Brain microvascular endothelial cell (primary cell): ENCODE measurements at regions not wholly inside any gene's neighbourhood (a gene's known extent, or its start where the extent isn't known, plus 50 kb on each side); places are given as distances from the start of the nearest gene placed in this dataset.
"Not testable (repeated sequence)": the region's sequence is repeated elsewhere in the genome, so short reads cannot be mapped to it uniquely, and the experiment has no call there.

ENCODE experiments used
- DNase-seq: peaks from one replicate; pipeline ENCODE4 v3.0.0-alpha.2; 2020
- H3K27ac ChIP-seq: fragments of 250-450 bp; sonication (Bioruptor Pico); 2 replicates; pipeline ENCODE4 v1.5.1; 2020; ENCODE audit warnings: mild to moderate bottlenecking, moderate library complexity
- H3K27me3 ChIP-seq: fragments of 250-450 bp; sonication (Bioruptor Pico); replicated peaks from 2 replicates; pipeline ENCODE4 v1.5.1; 2020; ENCODE audit warnings: mild to moderate bottlenecking
- H3K36me3 ChIP-seq: fragments of 250-450 bp; sonication (Bioruptor Pico); replicated peaks from 2 replicates; pipeline ENCODE4 v1.5.1; 2020; ENCODE audit warnings: mild to moderate bottlenecking
- H3K4me3 ChIP-seq: 2 replicates; pipeline ENCODE4 v1.5.1; 2011; ENCODE audit warnings: low read depth, mild to moderate bottlenecking, control low read depth, low read length, moderate library complexity
- in situ Hi-C: cut with HindIII; loops from 2 replicates; pipeline ENCODE4 v1.10.0; 2017; ENCODE audit warnings: low sequenced_read_pairs, low pct_ligation_motif_present
- TF ChIP-seq, protein P1 (sequence below): IDR thresholded peaks from 2 replicates; pipeline ENCODE4 v1.5.1; 2011; ENCODE audit warnings: low read depth, mild to moderate bottlenecking, moderate library complexity, low read length, control low read depth, inconsistent platforms; ENCODE audit errors: missing control alignments

DNA sequence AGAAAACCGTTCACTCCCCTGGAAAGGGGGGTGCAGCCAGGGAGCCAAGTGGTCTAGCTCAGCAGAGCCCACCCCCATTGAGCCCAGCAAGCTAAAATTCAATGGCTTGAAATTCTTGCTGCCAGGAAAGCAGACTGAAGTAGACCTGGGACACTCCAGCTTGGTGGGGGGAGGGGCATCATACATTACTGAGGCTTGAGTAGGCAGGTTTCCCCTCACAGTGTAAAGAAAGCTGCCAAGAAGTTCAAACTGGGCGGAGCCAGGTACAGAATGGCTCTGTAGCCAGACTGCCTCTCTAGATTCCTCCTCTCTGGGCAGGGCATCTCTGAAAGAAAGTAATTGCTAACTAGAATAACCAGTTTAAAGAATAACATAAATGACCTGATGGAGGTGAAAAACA, 372.3 kb upstream of the F9 start:
- no peak overlapping the region for H3K27ac ChIP-seq
- no peaks in the 10 kb centered on the region for H3K36me3 ChIP-seq
- TF ChIP-seq, protein P1, sequence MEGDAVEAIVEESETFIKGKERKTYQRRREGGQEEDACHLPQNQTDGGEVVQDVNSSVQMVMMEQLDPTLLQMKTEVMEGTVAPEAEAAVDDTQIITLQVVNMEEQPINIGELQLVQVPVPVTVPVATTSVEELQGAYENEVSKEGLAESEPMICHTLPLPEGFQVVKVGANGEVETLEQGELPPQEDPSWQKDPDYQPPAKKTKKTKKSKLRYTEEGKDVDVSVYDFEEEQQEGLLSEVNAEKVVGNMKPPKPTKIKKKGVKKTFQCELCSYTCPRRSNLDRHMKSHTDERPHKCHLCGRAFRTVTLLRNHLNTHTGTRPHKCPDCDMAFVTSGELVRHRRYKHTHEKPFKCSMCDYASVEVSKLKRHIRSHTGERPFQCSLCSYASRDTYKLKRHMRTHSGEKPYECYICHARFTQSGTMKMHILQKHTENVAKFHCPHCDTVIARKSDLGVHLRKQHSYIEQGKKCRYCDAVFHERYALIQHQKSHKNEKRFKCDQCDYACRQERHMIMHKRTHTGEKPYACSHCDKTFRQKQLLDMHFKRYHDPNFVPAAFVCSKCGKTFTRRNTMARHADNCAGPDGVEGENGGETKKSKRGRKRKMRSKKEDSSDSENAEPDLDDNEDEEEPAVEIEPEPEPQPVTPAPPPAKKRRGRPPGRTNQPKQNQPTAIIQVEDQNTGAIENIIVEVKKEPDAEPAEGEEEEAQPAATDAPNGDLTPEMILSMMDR = no peak
- DNase-seq = no peak
- no peaks in the 10 kb centered on the region for H3K27me3 ChIP-seq
- in situ Hi-C loops = no loop called here
- H3K4me3 ChIP-seq = no peak overlapping the region

DNA sequence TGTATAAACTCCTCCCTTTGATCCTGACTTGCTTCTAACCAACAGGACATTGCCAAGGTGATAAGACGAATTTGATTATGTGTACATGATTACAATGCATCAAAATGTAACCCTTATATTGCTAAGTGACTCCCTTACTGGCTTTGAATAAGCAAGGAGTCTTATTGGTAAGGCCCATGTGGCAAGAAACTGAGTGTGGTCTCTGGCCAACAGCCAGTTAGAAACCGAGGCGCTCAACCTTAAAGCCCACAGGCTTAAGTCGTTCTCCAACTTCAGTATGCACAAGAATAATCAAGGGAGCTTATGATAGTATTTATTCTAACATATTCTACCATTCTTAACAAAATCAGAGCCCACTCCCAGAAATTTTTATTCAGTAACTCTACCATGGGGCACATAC, 374.2 kb upstream of the F9 start:
- H3K27ac ChIP-seq = no peak overlapping the region
- no peak overlapping the region for H3K4me3 ChIP-seq
- in situ Hi-C loops = no loop called here

DNA sequence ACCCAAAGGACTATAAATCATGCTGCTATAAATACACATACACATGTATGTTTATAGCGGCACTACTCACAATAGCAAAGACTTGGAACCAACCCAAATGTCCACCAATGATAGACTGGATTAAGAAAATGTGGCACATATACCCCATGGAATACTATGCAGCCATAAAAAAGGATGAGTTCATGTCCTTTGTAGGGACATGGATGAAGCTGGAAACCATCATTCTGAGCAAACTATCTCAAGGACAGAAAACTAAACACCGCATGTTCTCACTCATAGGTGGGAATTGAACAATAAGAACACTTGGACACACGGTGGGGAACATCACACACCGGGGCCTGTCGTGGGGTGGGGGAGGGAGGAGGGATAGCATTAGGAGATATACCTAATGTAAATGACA, 383.9 kb upstream of the F9 start:
- H3K27me3 ChIP-seq, H3K27ac ChIP-seq, H3K36me3 ChIP-seq, DNase-seq, H3K4me3 ChIP-seq, in situ Hi-C loops: not testable (repeated sequence)

More for the DNA sequence above, 374.2 kb upstream of the F9 start:
- H3K36me3 ChIP-seq = no peaks in the 10 kb centered on the region
- no peaks in the 10 kb centered on the region for H3K27me3 ChIP-seq
- no peak for DNase-seq
- TF ChIP-seq, protein P1 = no peak

GRCh38 chrX:139141370-139141769, 389.2 kb upstream of the F9 start:
- H3K4me3 ChIP-seq = no peak overlapping the region
- in situ Hi-C loops = no loop called here

GRCh38 chrX:139134316-139134715, 396.2 kb upstream of the F9 start:
- H3K36me3 ChIP-seq = no peaks in the 10 kb centered on the region
- in situ Hi-C loops = no loop called here
- H3K27ac ChIP-seq = no peak overlapping the region
- H3K4me3 ChIP-seq = no peak overlapping the region
- no peaks in the 10 kb centered on the region for H3K27me3 ChIP-seq
- TF ChIP-seq, protein P1 = no peak
- DNase-seq = no peak

More at GRCh38 chrX:139141370-139141769, 389.2 kb upstream of the F9 start:
- H3K36me3 ChIP-seq = no peaks in the 10 kb centered on the region
- no peak for DNase-seq
- H3K27ac ChIP-seq = no peak overlapping the region
- TF ChIP-seq, protein P1 = no peak
- H3K27me3 ChIP-seq = no peaks in the 10 kb centered on the region

- TF ChIP-seq, protein P1 = peak; percentile 42
- DNase-seq = no peak
- H3K27ac ChIP-seq = no peak overlapping the region
Measured at GRCh38 chrX:139126493-139126892, 404.0 kb upstream of the F9 start.

More at GRCh38 chrX:139126493-139126892, 404.0 kb upstream of the F9 start:
- no peak overlapping the region for H3K4me3 ChIP-seq
- no peaks in the 10 kb centered on the region for H3K36me3 ChIP-seq
- H3K27me3 ChIP-seq = no peaks in the 10 kb centered on the region
- in situ Hi-C loops = no loop called here
